ENCODE measurements at regions not wholly inside any gene's neighbourhood (a gene's known extent, or its start where the extent isn't known, plus 50 kb on each side); places are given as distances from the start of the nearest gene placed in this dataset.

GRCh38 chr2:42113452-42113851 lies 55.7 kb upstream of the EML4 start:
- Histone ChIP-seq H3F3A (ENCODE audit: control insufficient read depth, insufficient read depth) (peaks cover 7% of the 10 kb centered on the region), H3K27ac (ENCODE audit: low read depth, low read length) (no peak overlapping the region), H3K4me2 (ENCODE audit: low read length) (no peak overlapping the region), H3K36me3 (ENCODE audit: control insufficient read depth, low read length) (no peaks in the 10 kb centered on the region), H3K9me2 (replicated peaks; ENCODE audit: control insufficient read depth, low read length) (no peaks in the 10 kb centered on the region), H3K9me3 (ENCODE audit: control insufficient read depth, insufficient read depth, low read length) (no peaks in the 10 kb centered on the region), H3K4me3 (ENCODE audit: low read length) (no peak overlapping the region), H4K20me1 (ENCODE audit: control insufficient read depth, insufficient read depth, low read depth, low read length) (peaks cover 4% of the 10 kb centered on the region; the same call in 1 of the 2 replicates), H3K4me1 (ENCODE audit: control insufficient read depth, low read length) (peaks cover 10% of the 10 kb centered on the region), H3K79me2 (ENCODE audit: control insufficient read depth, low read length) (no peaks in the 10 kb centered on the region), H3K27me3 (ENCODE audit: control insufficient read depth, low read length) (peaks cover 80% of the 10 kb centered on the region)
- TF ChIP-seq EZH2phosphoT487 (IDR thresholded peaks at IDR 0.05; ENCODE audit: borderline replicate concordance, low read length): no peak
- no peak for TF ChIP-seq CTCF (IDR thresholded peaks at IDR 0.05; ENCODE audit: low read depth, low read length, poor library complexity, severe bottlenecking)

GRCh38 chr2:42114091-42114490 lies 55.1 kb upstream of the EML4 start:
- Histone ChIP-seq H3K4me1 (ENCODE audit: control insufficient read depth, low read length) (peaks cover 17% of the 10 kb centered on the region), H3K79me2 (ENCODE audit: control insufficient read depth, low read length) (no peaks in the 10 kb centered on the region), H3K27ac (ENCODE audit: low read depth, low read length) (no peak overlapping the region)

DNA sequence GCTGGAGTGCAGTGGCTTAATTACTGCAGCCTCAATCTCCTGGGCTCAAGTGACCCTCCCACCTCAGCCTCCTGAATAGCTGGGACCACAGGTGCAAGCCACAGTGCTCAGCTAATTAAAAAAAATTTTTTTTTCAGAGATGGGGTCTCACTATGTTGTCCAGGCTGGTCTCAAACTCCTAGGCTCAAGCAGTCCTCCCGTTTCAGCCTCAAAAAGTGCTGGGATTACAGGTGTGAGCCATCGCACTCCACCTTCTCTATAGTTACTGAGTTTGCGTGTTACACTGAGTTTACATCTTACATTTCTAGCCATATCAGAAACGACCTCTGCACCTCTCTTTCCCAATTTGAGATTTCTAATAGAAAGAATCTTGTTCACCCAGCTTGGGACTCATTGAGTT lies 53.6 kb upstream of the EML4 start:
- peaks cover 19% of the 10 kb centered on the region for H3K4me1 ChIP-seq (ENCODE audit: control insufficient read depth, low read length)
- no peak overlapping the region for H3K4me3 ChIP-seq (ENCODE audit: low read length)

More at GRCh38 chr2:42114091-42114490, 55.1 kb upstream of the EML4 start:
- Histone ChIP-seq H3K9me2 (replicated peaks; ENCODE audit: control insufficient read depth, low read length) (no peaks in the 10 kb centered on the region), H3F3A (ENCODE audit: control insufficient read depth, insufficient read depth) (peaks cover 12% of the 10 kb centered on the region), H3K4me3 (ENCODE audit: low read length) (no peak overlapping the region), H3K36me3 (ENCODE audit: control insufficient read depth, low read length) (no peaks in the 10 kb centered on the region), H3K4me2 (ENCODE audit: low read length) (no peak overlapping the region), H3K27me3 (ENCODE audit: control insufficient read depth, low read length) (peaks cover 76% of the 10 kb centered on the region), H3K9me3 (ENCODE audit: control insufficient read depth, insufficient read depth, low read length) (no peaks in the 10 kb centered on the region), H4K20me1 (ENCODE audit: control insufficient read depth, insufficient read depth, low read depth, low read length) (peaks cover 4% of the 10 kb centered on the region; the same call in 1 of the 2 replicates)
- TF ChIP-seq EZH2phosphoT487 (IDR thresholded peaks at IDR 0.05; ENCODE audit: borderline replicate concordance, low read length) (no peak), CTCF (IDR thresholded peaks at IDR 0.05; ENCODE audit: low read depth, low read length, poor library complexity, severe bottlenecking) (no peak)

More for the DNA sequence above, 53.6 kb upstream of the EML4 start:
- Histone ChIP-seq H4K20me1 (ENCODE audit: control insufficient read depth, insufficient read depth, low read depth, low read length) (peaks cover 4% of the 10 kb centered on the region; the same call in 1 of the 2 replicates), H3K27ac (ENCODE audit: low read depth, low read length) (no peak overlapping the region), H3K79me2 (ENCODE audit: control insufficient read depth, low read length) (no peaks in the 10 kb centered on the region), H3K9me2 (replicated peaks; ENCODE audit: control insufficient read depth, low read length) (no peaks in the 10 kb centered on the region), H3F3A (ENCODE audit: control insufficient read depth, insufficient read depth) (peaks cover 12% of the 10 kb centered on the region), H3K36me3 (ENCODE audit: control insufficient read depth, low read length) (no peaks in the 10 kb centered on the region), H3K4me2 (ENCODE audit: low read length) (no peak overlapping the region), H3K9me3 (ENCODE audit: control insufficient read depth, insufficient read depth, low read length) (no peaks in the 10 kb centered on the region), H3K27me3 (ENCODE audit: control insufficient read depth, low read length) (peaks cover 62% of the 10 kb centered on the region)
- TF ChIP-seq CTCF (IDR thresholded peaks at IDR 0.05; ENCODE audit: low read depth, low read length, poor library complexity, severe bottlenecking) (no peak), EZH2phosphoT487 (IDR thresholded peaks at IDR 0.05; ENCODE audit: borderline replicate concordance, low read length) (no peak)

Measured in DOHH2 (cell line).